Left cardiac atrium (tissue), 4 donors: ENCODE measurements at regions not wholly inside any gene's neighbourhood (a gene's known extent, or its start where the extent isn't known, plus 50 kb on each side); places are given as distances from the start of the nearest gene placed in this dataset.
"Not testable (repeated sequence)": the region's sequence is repeated elsewhere in the genome, so short reads cannot be mapped to it uniquely, and the experiment has no call there.

Source experiments
- ATAC-seq, 2 donors: fragments of 200-7000 bp; cut with Tn5 transposase; one replicate each; pipeline ENCODE4 v1.9.1; 2020; ENCODE audit warnings: mild to moderate bottlenecking in 2 of 2, moderate library complexity in 2 of 2
- DNase-seq: peaks from one replicate; pipeline ENCODE4 v3.0.0-alpha.2; 2020
- intact Hi-C, 2 donors: fragments of 100-400 bp; cut with DNase I; formaldehyde crosslinking; loops; one replicate each; pipeline versions ENCODE4 v1.14.1 to v1.15.1; 2022 to 2023
- donor health status: DM: no; HTN: yes; CAD: no.
- donor health status: DM: no; HTN: yes; CAD: no; lungs with severe emphysema.
- donor health status: DM: yes; HTN: yes; CAD: no.
- donor health status: Dilated cardiomyopathy.

DNA sequence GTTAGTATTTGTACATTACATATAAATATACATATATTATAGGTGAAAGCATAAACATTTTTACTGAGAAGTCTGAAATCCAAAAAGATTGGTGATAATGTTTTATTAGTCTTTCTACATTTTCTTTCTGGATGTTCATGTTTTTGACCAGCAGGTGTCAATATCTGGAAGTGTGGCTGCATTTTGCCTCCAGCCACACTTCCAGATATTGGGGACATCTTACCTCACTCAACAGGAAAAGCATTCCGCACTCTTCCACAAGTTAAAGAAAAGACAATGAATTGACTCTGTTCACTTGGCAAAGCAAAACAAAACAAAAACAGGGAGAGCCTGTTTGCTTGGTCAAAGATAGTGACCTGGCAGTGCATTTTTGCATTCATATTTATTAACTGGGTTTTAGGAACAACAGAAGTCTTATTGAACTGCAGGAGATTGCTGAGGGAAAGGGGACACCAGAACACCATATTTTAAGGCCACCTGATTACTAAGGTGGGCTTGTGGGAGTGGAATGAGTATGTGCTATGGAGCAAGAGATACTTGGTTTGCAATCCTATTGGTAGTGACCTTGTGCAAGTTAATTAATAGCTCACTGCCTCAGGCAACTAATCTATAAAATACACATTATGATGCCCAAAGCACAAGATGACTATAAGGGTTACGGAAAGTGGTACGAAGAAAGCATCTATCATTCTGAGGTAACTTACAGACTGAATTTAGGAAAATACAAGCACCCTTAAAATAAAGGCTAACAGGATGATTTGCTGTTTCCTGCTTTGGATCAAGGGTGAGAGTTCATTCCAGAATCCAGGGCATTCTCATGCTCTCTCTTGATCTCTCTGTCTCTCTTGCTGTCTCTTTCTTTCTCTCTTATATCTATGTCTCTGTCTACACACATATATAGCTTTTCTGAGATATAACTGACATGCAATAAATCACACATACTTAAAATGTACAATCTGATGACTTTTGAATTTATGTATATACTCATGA is 389.9 kb upstream of the EMCN start:
- ATAC-seq (no peak), DNase-seq (no peak)
- intact Hi-C loops, result no loop called here

DNA sequence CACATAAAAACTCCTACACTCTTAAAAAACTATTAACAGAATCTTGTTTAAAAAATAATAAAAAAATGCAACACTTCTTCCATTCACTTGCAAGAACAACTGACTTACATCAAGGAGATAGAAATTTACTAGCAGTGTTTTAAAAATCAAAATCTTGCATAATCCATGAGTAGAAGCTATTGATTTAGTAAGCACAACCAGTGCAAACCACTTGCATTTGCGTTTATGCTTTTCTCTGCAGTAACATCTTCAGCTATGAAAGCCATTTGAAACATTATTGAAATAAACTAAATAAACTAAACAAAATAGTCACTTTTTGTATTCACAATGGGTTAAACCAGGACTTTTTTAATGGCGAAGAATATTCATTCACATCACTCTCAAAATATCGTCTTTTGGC is 389.2 kb upstream of the EMCN start:
- no peak for ATAC-seq
- no peak for DNase-seq
- intact Hi-C loops, result no loop called here

DNA sequence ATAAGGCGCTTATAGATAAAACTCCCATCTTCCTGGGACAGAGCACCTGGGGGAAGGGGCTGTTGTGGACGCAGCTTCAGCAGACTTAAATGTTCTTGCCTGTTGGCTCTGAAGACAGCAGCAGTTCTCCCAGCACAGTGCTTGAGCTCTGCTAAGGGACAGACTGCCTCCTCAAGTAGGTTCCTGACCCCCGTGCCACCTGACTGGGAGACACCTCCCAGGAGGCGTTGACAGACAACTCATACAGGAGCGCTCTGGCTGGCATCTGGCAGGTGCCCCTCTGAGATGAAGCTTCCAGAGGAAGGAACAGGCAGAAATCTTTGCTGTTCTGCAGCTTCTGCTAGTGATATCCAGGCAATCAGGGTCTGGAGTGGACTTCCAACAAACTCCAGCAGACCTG is 383.1 kb upstream of the EMCN start:
- DNase-seq, ATAC-seq, intact Hi-C loops: not testable (repeated sequence)

DNA sequence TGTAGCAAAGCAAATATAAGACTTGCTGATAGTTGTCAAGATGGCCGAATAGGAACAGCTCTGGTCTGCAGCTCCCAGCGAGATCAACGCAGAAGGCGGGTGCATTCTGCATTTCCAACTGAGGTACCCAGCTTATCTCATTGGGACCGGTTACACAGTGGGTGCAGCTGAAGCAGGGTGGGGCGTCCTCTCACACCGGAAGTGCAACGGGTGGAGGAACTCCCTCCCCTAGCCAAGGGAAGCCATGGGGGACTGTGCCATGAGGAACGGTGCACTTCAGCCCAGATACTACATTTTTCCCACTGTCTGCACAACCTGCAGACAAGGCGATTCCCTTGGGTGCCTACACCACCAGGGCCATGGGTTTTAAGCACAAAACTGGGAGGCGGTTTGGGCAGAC is 382.3 kb upstream of the EMCN start:
- intact Hi-C loops, result no loop called here
- DNase-seq, result no peak
- no peak for ATAC-seq

DNA sequence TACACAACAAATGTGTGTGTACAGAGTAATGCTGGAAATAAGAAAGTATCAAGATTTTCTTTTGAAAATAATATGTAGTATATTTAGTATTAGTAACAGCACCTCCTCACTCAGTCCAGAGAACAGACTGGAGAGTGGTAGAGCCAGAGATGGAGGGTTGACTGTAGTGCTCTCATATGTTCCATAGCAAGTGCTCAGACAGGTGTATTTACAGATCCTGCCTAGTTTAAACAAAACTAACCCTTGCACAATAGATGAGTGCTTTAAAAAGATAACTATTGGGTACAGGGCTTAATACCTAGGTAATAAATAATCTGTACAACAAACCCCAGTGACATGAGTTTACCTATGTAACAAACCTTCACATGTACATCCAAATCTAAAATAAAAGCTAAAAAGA is 381.0 kb upstream of the EMCN start:
- no peak for ATAC-seq
- DNase-seq, result no peak
- intact Hi-C loops, result no loop called here

DNA sequence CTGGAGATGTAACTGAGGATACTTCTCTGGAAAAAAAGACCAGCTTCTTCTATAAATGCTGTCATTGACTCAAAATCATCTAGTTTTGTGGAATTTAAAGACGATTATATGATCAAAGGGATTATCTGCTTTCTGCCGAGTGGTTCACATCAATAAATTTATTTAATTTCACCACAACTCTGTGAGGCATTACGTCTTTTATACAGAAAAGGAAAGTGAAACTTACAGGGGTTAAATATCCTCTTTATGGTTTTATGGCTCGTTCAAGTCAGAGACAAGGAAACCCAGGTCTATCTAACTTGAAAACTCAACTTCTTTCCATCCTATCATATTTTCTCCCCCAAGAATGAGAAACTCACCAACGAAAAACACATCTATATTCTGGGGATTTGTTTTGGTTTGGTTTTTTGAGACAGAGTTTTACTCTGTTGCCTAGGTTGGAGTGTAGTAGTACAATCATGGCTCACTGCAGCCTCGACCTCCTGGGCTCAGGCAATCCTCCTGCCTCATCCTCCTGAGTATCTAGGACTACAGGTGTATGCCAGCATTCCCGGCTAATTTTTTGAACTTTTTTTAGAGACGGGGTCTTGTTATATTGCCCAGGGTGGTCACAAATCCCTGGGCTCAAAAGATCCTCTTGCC is 377.9 kb upstream of the EMCN start:
- no peak for ATAC-seq
- intact Hi-C loops, result no loop called here
- DNase-seq, result no peak

DNA sequence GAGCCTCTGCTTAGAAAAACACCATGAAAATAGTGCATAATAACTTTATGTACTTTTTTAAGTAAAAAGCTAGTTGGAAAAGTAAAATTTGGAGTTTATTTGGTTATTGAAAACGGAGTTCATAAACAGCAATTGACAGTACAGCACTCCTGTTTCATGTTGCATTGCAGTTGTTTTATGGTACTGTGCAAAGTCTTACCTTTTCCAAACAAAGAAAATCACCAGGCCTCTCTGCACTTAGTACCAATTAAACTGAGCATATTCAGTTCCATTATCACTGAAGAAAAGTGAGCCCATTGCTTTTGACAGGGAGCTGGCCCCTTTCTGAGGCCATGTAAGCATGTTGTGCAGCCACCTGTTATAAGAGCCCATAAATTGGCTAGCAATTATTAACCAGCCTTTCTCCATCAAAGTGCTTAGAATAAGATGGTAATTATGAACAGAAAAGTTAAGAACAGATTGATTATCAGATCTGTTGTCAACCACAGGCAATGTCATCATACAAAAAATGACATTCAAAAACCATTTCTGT is 376.6 kb upstream of the EMCN start:
- ATAC-seq, result no peak
- intact Hi-C loops, result no loop called here
- no peak for DNase-seq

DNA sequence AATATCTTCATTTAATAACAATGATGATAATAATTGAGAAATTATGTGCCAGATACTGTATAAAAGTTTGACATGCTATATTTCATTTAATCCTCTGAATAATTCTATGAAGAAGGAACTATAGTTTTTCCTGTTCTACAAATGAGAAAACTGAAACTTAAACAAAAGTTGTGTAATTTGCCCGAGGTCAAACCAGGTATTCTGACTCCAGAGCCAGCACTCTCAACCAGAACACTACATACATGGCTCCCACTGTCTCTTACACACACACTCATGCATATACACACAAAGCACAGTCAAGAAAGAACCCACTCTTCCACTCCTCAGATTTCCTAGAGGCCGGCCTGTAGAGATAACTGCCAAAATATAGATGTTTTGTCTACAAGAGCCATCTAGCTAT is 374.0 kb upstream of the EMCN start:
- ATAC-seq (no peak), DNase-seq (no peak)
- intact Hi-C loops, result no loop called here

DNA sequence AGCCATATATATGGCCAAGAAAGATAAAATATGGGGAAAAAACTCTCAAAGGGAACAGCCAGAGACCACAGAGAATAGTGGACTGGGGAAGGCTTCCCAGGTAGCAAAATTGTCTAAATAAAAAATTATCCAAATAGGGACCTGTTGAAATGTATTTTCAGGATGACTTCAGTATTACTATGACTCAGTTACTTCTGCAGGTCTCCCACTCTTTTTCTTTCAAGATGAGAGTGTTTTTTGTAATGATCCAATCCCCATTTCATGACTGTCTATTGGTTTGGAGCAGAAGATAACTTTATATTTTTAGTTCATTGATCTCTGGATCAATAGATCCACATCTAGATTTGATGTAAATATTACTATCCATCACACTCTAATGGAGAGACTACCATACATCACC is 372.1 kb upstream of the EMCN start:
- no peak for ATAC-seq
- intact Hi-C loops, result no loop called here
- no peak for DNase-seq

DNA sequence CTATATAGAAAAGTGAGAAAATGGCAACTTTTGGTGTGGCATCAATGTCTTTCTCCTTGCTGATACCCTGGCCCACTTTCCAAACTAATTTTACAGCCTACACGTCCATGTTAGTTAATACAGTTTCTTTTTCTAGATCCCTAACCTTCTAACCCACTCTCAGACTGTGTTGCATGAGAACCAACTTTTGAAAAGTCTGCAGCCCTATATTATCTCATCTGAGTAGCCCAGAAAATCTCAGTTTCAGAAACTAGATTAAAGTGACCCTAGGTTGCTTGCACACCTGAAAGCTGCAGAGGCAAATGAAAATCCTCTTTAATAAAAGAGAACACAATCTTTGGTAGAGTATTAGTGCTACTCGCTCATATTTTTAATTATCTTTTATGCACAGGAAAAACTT is 371.6 kb upstream of the EMCN start:
- ATAC-seq (no peak), DNase-seq (no peak)
- intact Hi-C loops, result no loop called here

DNA sequence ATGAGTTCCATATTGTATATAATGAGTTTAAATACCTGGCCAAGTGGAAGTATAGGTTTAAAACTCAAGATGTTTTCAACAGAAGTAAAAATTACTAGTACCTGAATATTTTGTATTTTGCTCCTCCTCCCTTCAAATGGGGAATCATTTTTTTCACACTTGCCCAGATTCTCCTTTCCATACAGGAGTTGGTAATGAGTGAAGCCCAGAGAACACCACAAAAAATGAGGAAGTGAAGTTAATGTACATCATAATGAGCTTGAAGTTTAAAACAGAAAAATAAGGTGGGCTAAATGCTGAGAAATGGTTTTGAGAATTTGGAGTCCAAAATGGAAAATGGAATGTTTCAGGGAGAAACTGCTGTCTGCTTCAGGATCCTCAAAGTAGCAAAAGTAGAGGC is 364.8 kb upstream of the EMCN start:
- intact Hi-C loops, result no loop called here
- no peak for ATAC-seq
- DNase-seq, result no peak

DNA sequence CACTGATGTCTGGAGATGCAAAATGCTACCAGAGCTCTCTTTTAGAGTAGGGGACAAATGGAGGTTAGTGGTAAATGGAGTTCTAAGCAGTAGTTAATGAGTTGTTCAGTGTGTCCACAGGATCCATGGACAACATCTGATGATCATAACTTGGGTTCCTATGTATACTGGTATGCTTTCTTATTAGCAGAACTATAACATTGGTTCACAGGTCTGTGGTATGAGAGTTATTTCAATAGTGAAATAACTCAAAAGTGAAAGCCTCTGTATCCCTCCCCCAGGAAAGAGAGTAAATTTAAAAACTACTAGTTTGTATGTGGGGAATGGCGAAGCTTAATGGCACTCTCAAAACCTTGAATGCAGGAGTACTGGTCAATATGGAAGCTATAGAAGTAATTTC is 363.5 kb upstream of the EMCN start:
- intact Hi-C loops, result no loop called here
- no peak for DNase-seq
- no peak for ATAC-seq

DNA sequence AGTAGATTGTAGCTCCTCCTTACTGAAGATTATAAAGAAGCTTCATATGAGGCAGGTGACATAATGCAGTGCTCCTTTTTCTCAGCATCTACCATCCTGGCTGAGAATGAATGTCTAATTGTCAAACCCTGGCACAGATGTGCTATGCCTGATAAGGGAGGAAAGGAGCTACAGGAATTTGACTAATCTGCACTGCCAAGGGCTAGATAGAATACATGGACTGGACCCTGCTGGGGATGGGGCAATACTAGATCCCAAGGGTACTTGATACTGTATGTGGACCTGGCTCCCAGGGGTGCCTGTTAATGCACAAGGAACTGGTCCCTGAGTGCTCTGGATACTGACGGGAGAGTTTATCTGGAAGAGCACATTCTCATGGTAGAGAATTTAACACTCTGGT is 362.2 kb upstream of the EMCN start:
- ATAC-seq (no peak), DNase-seq (no peak)
- intact Hi-C loops, result no loop called here

DNA sequence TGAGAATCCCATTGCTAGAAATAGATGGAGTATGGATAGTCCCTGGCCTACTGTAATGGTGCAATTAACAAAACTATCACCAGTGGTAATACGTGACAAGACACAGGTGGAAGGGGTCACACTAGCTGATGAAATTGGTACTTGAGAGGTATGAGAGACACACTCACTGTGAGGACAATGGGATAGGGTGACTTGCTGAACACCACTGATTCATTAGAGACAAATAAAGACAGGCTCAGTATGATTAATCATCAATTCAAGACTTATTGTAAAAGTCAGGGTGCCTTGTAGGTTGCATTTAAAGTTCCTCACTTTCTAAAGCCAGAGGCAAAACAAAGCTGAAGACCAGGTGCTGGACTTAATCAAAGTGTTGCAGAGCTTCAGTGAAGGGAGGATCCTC is 361.6 kb upstream of the EMCN start:
- ATAC-seq, result no peak
- intact Hi-C loops, result no loop called here

DNA sequence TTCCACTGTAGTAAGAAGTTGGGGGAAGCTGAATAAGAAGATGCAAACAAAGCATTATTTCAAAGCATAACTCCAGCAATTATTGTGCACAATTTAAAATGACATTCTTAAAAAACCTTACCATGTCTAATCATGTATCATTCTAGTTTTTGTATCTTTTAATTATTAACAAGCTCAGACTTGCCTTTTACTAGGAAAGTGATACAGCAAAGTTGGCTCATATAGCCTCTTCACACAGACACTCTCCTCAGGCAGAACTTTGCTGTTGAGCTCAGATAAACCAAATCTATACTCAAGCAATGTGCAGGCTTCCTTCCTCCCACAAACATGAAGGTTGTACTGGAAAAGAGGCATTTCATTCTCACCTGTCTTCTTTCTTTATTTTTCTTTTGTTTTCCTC is 358.7 kb upstream of the EMCN start:
- intact Hi-C loops, result no loop called here
- DNase-seq (no peak), ATAC-seq (no peak)

More for the DNA sequence above, 361.6 kb upstream of the EMCN start:
- DNase-seq, result no peak

DNA sequence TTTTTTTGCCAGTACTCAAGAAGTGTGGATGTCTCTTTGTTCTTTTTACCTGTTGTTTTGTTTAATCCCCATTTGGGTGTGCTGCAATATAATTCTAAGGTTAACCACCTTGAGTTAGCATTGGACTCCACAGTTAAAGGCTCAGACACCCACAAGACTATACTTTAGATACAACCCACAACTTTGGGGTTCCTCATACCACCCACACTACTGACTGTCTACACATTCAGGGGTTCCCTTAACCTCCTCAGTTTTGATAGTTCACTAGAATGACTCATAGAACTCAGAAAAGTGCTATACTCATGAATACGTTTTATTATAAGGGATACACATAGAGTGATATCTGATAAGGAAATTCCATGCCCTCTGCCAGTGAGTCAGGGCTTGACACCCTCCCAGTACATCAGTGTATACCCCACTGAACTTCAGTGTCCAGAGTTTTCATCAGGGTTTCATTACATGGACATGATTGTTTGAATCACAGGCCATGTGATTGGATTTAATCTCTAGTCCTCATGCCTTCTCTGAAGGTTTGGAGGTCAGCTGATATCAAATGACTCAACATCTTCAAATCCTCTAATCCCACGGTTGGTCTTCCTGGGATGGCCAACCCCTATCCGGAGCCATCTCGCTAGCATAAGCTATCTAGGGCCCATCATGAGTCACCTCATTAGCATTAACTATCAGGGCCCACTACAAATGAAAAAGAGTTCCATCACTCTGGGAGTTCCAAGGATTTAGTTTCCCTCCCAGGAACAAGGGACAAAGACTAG is 357.7 kb upstream of the EMCN start:
- DNase-seq (no peak), ATAC-seq (no peak)
- intact Hi-C loops, result no loop called here

DNA sequence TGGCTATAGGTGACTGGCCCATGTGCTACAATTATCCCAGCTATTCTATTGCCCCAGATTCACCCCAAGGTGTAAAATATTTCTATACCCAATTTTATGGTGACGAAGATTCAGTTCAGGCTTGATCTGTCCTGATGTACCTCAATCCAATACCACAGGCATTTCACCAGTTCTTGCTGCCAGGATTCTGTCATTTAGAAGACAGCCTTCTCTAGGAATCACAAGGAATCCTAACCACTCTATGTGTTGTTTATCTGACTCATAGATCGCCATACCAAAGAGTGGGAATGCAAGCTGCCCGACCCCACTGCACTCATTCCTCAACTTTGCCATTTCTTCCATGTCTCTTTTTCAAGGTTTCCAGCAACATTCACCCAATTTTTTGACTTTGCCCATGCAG is 355.0 kb upstream of the EMCN start:
- DNase-seq (no peak), ATAC-seq (no peak)
- intact Hi-C loops, result no loop called here

DNA sequence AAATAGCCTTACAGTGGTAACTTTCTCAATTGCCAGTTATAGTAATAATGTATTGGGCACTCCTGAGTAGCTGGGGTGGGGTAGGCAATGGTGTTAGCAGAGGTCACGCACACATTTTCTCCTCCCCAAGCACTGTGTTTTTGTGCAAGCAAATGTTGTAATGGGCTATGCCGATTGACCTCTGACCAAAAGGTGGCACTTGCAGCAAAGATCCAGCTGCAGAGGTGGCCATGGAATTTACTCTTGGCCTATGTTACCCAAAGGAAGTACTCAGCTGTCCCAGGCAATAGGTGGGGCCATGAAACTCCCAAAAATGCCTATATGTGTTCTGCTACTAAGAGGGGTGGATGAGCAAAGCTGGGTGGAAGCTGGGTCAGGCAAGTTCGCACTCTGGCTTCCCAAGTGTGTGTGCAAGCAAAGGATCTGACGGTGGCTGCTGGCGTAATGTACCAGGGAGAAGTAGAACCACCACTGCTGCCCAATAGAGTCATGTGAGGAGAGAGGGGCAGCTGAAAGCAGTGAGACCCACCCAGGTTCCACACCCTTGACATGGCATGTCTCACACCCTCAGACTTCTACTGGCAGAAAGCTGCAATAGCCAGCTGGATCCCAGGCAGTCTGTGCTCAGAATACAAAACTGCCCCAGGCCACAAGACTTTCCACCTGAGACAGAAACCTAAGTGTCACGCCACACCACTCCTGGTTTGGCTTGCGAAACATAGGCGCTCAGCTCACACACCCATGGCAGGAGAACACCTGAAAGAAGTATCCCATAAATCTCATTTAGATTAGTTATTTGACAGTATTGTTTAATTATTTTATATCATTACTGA is 353.3 kb upstream of the EMCN start:
- ATAC-seq, result no peak
- DNase-seq, result no peak
- intact Hi-C loops, result no loop called here

DNA sequence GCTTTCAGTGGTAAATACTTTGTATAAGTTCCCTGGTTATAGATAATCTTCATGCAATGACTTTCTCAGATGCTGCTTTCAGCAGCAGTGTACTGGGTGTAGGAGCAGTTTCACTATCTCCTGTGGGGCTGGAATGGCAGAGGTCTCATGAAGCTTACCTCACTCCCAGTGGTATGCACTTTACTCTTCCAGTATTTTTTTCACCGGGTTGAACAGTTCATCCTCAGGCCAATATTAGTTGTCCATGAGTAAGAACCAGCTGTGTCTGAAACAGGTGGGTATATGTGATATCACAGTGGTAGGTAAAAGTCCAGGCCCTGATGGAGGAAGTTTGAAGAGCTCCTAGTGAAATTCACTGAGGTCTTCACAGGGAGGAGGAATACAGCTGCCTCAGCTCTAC is 351.5 kb upstream of the EMCN start:
- no peak for DNase-seq
- no peak for ATAC-seq
- intact Hi-C loops, result no loop called here
